ENCODE measurements at regions not wholly inside any gene's neighbourhood (a gene's known extent, or its start where the extent isn't known, plus 50 kb on each side); places are given as distances from the start of the nearest gene placed in this dataset.

DNA sequence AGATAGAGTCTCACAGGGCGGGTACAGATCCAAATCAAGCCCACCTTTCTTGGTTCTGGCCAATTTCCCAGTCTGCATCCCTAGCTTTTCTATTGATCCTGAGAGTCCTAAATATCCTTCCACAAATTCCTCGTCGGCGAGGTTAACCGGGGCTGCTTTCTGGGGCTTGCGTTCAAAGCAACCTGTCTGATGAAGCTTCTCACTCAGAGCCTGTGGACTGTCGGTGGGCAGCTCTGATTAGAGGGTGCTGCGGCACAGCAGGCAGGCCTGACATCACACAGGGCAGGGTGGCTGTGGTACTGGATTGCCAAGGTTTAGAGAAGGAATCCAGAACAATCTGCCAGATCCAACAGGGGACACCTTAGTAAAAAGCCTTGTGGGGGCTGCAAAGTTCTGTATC, 338.0 kb upstream of the ZMIZ1 start:
- no peak for DNase-seq

DNA sequence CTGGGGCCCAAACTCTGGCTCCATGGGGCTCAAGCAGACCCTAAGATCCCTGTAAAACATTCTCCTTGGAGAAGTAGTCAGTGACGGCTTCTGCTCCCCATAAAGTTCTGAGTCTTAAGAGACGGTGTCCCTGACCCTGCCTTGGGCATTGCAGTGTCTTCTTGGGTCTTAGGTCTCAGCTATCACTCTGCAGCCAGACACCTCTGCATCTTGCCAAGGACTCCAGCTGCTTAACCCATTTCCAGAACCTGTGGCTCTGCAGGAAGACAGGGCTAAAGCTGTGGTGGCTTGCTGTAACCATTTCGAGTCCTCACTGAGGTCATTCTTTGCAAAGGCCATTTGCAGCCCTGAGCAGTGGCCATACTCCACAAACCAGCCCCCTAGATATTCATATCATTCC, 337.1 kb upstream of the ZMIZ1 start:
- DNase-seq = no peak

DNA sequence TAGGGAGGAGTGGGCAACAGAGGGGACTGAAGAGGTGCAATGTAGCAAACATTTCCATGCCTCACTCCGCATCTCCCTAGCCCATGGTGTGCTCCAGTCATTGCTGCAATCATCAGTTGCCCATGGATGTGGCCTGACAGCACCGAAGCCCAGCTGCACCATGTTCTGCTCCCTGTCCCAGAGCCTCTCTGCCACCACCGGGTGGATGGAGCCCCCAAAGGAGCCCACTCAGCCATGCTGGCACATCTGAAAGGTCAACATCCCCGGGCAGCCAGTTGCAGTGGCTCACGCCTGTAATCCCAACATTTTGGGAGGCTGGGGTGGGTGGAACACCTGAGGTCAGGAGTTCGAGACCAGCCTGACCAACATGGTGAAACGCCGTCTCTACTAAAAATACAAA, 336.4 kb upstream of the ZMIZ1 start:
- no peak for DNase-seq

DNA sequence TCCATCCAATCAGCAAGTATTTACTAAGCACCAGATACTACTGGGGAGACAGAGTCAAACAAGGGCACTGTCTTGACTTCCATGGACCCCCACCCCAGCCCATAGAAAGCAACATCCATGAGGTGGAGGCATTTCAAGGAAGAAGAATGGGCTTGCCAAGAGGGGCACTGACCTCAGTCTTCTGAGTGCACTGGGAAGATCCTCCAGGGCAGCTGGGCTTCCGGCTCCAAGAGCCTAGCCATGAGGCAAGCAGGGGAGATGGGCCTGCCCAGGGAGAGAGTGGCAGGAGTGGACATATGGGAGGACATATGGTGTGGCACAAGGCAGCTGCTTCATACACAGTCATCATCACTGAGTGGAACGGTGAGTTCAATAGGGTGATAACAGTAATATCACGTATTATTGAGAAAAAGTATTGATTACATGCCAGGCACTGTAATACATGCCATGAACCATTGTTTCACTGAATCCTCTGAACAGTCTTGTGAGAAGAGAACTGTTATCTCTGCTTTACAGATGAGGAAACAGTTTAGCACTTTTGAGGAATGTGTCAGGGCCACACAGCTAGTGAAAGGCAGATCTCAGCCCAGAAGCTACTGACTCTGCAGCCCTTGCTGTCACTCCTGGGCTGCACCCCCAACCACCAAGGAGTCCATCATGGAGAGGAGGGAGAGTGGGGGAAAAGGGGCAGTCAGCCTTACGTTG, 331.7 kb upstream of the ZMIZ1 start:
- no peak for DNase-seq

DNA sequence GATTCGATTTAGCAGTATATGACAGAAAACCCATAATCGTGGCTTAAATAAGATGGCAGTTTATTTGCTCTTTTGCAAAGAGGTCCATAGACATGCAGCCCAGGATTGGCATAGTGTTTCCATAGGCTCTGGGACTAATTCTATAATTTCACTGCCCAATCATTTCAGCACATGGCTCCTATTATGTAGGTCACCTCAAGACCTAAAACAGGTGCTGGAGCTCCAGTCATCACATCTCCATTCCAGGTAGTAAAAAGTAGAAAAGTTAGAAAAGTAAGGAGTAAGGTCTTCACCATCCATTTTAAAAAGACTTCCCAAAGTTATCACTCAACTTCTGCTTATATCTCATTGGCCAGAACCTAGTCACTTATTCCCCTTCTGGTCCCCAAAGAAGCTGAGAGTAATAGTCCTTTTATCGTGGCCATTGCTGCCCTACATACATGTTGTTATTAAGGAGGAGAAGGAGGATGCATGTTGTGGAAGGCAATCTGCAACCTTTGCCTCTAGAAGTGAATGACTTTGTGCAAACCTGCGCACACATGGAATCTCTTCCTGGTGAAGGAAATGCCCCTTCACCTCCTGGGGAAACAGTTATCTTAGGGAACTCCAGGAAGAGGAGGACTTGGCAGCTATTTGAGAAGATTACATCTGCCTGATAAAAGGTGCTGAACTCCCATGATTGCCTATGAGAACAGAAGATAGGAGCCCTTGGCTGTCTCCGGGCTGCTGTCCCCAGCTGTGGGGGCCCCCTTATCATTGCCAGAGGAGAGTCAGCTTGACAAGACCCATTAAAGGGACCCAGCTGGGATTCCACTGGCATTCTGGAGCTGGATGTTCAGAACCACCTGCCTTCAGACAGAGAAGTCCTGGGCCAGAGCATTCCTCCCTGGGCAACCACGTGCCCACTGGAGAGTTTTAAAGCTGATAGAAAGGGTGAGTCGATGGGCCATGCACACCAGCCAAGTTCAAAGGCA, 330.6 kb upstream of the ZMIZ1 start:
- DNase-seq = no peak

DNA sequence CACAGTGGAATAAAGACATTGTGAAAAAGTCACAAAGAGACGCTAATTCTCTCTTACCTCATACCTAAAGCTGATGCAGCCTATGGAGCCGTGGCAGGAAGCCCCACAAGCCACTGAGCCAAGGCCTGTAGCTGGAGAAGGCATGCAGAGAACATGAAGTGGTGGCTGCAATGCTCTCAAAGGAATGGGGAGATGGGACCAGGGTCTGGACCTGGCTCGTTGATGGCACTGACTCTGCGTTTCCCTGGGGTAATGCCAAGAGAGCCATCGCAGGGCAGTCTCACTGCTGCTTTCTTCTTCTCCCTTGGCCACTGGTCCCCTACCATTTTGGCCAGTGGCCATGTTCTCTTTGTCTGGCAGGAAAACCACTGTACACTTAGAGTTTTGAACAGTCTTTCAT, 329.9 kb upstream of the ZMIZ1 start:
- no peak for DNase-seq

DNA sequence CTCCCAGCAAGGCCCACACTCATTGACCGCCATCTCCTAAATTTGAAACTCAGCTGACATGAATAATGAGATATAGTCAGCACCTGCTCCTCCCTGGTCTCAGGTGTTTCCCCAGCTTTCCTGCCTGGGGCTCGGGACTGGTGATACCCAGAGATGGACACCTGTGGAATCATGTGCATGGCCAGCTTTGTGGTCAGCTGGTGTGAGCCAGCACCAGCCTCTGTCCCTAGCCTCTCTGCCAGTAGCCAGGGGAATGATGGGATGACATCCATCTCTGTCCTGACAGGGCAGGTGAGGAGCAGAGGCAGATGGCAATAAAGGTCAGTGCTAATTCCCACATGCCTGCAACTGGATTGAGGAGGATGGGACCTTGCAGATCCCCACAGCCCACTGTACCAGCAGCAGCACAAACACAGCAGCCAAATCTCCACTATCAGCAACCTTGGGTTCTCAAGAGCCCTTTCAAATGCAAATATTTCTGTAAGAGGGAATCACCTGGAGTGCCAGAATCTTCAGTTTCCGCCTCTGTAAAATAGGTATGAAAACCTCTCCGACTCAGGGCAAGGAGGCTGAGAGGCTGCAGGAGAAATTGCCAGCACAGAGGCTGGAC, 329.2 kb upstream of the ZMIZ1 start:
- no peak for DNase-seq

DNA sequence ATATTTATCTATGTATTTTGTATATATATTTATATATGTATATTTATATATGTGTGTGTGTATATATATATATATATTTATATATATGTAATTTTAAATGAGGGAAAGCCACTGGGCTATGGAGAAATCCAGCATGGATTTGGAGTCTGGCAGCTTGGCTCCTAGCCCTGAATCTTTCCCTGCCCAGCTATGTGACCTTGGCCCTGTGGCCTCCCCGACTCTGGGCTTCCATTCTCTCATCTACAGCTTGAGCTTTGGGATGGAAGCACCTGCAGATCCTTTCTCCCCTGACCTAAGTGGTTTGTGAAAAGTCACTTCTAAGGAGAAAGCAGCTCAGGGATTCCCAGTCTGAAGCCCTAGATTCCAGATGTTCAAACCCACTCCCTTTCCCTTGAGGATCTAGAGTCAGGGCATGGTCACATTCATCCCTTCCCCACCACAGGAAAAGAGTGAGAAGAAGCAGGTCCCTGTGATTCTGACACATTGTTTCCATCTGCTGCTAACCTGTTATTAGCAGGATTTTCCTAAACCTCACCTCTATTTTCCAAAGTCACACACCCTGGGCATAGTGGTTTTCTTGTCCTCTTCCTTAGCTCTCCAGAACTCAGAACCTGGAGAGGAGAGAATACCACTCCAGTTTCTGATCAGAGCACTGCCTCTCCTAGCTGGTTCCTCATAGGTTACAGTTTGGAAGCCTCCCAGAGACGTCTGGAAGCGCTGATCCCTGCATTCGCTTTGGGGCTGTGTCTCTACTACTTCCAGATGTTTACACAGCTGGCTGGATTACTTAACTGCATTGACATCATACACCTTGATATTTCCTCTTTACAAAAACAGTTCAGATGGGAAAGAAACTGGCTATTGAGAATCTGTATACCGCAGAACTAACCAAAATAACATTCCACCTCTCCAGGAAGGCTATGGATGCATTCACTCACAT, 327.5 kb upstream of the ZMIZ1 start:
- DNase-seq = no peak

DNA sequence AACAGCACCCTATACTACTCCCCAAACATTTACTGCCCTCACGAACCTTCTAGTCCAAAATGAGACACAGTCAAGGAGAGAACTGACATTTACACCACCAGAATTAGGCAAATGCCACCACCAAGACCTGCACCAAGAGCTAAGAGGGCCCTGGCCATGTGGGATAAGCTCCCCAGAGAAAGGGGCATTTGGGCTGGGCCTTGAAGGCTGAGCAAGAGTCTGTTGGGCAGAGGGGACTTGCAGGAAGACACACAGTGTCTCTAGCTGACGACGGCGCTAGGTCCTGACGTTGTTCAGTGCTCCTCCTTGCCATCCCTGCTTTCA, 326.4 kb upstream of the ZMIZ1 start:
- no peak for DNase-seq

DNA sequence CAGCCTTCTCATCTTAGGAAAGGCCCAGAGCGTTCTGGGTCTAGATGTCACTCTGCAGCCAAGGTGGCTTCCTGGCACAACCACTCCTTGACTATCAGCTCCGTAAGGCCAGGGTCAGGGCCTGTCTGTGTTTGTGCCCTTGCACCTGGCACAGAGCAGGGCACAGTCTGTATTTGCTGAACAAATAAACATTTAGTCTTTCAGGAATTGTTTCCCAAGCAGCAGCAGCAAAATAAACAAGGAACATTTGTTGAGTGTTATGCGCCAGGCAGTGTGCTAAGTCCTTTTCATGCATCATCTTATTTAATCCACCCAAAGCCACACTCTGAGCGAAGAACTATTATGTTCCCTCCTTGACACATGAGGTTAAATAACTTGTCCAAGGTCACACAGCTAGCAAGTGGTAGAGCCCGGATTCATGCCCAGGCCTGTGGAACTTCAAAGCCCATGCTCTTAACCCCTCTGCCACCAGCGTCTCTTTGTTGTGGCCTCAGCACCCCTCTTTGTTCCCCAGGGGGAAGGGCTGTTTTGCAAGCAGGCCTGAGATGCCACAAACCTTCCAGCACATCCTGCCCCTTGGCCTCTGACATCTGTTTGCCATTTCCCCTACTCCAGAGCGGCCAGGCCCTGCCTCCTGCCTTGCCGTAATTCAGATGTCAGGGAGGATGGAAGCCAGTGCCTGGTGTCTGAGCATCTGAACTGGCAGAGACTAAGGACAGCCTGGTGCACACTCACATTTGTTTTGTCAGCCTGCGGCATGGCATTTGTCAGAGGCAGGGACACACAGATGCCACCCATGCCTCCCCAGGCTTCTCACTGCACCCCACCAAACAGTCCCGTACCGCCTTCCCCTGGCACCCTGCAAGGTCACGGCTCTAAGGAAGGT, 325.8 kb upstream of the ZMIZ1 start:
- DNase-seq = peak in 1 of 2 donors; percentile 1

DNA sequence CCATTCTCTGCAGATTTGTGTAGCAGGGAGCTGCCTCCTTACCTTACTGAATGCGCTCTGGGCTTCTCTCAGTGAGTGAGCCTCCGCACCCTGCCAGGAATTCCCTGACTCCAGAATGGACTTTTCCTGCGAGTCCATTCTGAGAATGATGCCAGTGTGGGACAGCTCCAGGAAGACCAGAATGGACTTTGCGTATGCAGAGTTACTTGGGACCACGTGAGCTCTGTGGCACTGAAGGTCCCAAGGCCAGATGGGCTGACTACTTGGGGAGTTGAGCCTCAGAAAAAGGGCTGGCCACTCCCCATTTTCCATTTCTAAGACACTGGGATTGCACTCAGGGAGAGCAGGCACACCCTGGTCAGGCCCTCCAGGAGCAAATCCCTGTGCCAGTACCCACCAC, 324.7 kb upstream of the ZMIZ1 start:
- no peak for DNase-seq

DNA sequence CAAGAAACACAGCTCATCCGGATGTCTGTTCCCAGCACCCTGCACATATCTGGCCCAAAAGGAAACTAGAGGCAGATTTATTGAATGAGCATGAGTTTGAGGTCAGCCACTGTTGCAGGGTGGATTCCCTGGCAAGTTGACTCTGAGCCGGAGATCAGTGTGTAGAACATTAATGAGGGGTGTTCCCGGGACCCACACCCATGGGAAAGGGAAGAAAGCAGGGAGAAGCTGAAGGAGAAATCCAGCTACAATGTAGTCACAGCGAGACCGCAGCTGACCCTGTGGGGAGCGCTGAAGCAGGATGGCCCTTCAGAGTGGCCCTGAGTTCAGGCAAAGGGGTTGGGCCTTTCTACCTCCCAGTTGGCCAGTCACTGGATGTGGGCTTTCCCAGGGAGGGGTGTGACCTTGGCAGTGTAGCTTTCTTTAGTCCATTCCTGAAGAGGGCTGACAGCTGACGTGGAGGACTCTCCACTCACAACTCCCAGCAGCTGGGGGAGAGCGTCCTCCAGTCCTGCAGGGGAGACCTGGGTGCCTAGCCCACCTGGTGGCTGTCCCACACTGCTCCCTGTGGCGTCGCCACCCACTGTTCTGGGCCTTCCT, 324.2 kb upstream of the ZMIZ1 start:
- no peak for DNase-seq

DNA sequence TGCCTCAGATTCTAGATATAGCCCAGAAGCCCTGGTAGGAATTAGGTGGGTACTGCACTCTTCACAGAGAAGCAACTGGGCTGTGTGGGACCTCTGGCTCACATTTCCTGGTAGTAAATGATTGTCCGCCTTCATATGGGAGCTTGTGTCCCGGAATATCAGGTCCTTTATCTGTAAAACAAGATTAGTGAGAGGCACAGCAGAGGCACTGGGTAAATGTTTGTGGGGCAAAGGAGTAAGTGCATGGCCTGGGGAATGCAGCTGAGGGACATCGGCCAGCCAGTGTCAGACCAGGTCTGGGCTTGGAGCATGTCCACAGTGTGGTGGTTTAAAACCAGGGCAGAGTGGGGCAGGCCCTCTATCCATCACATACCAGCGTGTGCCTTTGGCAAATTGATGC, 323.3 kb upstream of the ZMIZ1 start:
- DNase-seq = no peak

DNA sequence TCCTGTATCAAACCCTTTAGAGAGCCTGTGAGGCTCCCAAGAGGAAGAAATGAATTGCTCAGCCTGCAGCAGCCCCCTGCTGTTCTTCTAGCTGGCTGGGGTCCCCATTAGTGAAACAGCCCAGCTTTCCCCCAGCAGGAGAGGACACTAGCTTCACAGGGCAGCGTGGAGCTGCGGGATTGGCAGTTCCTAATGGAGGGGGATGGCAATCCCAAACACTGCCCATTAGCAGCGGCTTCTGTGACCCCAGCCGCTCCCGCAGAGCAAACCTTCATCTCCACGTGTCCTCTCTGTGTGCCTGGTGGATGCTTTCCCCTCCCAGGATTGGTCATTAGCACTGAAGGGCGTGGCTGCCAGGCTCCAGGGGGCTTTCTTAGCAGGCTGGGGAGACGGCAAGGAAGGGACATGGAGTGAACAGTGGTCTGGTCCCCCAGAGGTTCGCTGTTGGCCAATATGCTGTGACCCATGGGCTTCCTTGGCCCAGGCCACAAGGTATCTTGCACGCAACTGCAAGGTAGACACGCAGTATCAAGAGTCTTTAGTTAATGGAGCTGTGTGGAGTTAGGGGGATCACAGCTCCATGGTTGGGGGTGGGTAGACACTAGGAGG, 322.5 kb upstream of the ZMIZ1 start:
- no peak for DNase-seq

DNA sequence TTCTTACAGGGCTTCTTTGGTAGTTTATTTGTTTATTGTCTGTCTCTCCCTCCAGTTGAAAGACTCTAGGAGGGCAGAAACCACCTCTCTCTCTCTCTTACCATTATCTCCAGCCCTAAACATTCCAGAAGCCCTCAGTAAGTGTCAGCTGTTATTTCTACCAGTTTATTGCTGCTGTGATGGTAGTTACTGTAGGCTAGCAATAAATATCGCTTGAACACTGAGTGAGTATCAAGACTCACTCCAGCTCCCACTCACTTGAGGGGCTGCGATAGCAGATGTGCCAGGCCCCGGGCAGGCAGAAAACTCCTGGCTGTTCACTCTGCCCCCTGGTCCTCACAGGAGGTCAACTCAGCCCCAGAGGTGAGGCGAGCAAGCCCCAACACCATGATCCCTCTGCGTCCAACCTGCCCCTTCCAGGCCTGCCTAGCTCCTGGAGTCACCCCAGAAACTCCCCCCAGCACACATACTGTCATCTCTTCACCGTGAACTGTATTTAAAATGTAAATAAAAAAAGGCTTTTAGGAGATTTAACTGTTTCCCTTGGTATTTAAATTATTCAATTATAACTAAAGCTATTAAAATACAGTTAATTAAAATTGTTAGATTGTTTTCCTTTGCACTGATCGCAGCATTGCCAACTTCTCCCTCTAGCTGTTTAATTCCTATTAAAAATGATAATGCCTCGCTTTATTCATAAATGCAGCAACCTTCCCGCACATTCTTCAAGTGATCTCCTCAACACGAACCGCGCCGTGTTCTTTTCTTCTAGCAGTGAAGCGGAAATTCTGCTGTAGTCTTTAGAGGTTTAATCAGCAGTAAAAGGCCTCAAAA, 321.1 kb upstream of the ZMIZ1 start:
- no peak for DNase-seq

DNA sequence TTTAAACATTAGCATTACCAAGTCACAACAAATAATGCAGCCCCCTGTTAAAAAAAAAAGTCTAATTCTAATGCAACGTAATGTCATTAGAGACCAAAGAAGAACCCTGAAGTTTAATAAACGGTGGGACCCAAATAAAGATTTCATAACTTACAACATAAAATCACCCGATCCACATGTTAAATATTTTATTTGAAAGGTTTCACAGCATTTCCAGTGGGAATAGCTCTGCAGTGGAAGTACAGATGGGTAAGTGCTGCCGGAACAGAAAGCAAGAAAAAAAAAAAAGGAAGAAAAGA, 320.6 kb upstream of the ZMIZ1 start:
- no peak for DNase-seq

DNA sequence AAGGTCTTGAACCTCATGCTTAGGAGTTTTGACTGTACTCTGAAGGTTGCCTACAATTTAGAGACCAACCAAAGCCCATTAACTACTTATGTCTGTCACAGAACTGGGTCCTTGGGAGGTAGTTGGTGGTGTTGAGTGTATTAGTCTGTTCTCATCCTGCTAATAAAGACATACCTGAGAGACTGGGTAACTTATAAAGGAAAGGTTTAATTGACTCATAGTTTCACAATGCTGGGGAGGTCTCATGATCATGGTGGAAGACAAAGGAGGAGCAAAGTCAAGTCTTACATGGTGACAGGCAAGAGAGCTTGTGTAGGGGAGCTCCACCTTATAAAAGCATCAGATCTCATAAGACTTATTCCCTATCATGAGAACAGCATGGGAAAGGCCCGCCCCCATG, 319.6 kb upstream of the ZMIZ1 start:
- DNase-seq = no peak

DNA sequence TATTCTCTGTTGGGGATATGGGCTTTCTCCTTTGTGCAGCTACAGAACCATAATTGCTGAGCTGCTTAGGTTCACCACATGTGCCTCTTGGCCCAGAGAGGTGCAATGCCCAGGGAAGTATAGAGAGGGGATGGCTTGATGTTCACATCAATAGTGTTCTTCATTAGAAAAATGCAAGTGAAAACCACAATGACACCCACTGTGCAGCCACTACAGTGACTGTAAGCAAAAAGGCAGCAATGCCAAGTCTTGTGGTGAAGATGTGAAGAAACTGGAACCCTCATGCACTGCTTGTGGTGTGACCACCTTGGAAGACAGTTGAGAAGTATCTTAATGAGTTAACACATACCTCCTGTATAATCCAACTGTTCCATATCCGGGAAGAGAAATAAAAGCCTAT, 318.9 kb upstream of the ZMIZ1 start:
- DNase-seq = no peak

DNA sequence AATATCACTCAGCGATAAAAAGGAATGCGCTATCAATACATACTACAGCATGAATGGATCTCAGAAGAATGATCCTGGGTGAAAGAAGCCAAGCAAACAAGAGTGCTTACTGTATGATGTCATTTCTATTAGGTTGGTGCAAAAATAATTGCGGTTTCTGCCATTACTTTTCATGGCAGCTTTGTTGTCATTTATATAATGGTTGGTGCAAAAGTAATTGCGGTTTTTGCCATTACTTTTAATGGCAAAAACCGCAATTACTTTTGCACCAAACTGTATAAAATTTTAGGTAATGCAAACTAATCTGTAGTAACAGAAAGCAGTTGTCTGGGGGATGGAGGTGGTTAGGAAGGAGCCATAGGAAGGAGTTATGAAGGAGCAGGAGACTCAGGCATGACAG, 318.3 kb upstream of the ZMIZ1 start:
- DNase-seq = no peak

DNA sequence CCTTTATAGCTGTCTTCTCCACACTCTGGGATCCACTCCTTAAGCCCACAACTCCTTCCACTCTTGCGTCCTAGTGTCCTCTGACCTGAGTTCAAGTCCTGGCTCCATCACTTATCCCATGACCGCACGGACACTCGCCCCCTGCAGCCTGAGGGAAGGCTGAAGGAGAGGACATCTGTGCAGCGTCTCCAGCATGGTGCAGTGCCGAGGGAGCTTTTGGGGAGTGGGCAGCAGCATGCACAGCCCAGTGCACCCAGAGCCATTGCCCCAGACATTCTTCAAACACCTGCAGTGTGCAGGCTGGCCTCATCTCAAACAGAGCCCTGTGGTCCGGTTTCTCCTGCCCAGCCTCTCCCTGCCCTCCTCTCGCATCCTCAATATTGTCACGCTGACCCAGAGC, 317.1 kb upstream of the ZMIZ1 start:
- DNase-seq = no peak

Measured in CD4-positive, alpha-beta T cell treated with Interferon alpha-2 for 1 hour (primary cell).